RPMI8226 (cell line): ENCODE measurements at regions not wholly inside any gene's neighbourhood (a gene's known extent, or its start where the extent isn't known, plus 50 kb on each side); places are given as distances from the start of the nearest gene placed in this dataset.
A peak's percentile ranks its signal among the peaks of the same experiment; 100 is the strongest.

Experiments
- DNase-seq: peaks from one replicate; pipeline ENCODE4 v3.0.0-alpha.2; 2015

GRCh38 chr6:210778-211374, 81.4 kb upstream of the DUSP22 start:
- no peak for DNase-seq

GRCh38 chr6:211871-212497, 80.3 kb upstream of the DUSP22 start:
- DNase-seq = no peak

GRCh38 chr6:213284-213683, 79.0 kb upstream of the DUSP22 start:
- no peak for DNase-seq

DNA sequence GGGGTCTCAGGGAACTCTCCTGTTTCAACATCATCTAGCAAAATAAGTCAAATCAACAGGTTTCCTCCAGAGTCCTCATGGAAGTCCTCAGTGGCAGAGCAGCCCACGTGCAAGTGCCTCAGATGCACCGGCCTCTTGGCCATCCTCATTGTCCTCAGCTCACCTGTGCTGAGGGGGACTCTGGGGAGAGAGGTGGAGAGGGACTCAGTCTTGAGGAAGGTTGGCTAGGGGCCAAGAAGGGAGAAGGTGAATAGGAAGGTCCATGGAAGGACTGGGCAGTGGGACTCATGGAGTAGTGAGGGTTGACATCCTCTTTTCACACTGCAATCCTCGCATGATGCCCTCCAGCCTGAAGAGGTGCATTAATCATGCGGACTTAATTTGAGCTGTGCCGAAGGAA, 77.9 kb upstream of the DUSP22 start:
- DNase-seq = no peak

GRCh38 chr6:215335-216034, 76.8 kb upstream of the DUSP22 start:
- DNase-seq = no peak

- peak; percentile 66 for DNase-seq
Observed at GRCh38 chr6:217048-217659, 75.1 kb upstream of the DUSP22 start.

DNA sequence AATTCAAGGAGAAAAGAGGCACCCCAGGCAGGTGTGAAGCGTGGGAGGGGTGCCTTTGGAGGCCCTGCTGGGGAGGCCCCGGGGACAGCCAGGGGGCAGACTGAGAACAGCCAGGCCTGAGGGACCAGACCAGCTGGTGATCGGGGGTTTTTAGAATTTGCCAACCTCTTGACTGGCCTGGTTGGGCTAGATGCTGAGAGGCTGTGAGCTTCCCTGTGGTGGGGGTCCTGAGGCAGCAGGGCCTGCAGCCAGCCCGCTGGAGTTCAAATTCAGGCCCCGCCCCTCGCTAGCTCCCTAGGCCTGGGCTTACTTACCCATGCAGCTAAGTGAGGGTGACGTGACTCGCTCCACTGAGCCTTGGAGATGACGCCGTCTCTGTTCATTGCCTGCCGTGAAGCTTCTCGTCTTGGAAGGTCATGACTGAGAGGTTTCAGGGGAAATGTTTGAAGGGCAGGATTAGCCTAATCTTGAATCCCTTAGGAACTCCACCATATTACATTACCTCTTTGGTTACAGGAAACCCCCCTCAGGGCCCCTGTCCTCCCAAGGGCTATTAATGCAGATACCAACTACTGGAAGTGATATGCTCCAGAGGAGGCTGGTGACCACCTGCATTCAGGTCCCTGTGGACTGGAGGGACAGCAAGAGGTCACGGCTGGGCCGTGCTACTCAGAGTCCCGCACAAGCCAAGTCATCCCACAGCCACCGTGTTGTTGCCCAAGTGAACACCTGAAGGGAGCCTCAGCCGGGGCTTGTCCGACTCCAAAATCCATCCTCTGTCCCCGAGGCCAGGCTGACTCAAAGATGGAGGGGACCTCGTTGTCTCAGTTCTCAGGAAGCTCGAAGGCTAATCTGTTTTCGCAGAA, 73.9 kb upstream of the DUSP22 start:
- peak; percentile 75 for DNase-seq

DNA sequence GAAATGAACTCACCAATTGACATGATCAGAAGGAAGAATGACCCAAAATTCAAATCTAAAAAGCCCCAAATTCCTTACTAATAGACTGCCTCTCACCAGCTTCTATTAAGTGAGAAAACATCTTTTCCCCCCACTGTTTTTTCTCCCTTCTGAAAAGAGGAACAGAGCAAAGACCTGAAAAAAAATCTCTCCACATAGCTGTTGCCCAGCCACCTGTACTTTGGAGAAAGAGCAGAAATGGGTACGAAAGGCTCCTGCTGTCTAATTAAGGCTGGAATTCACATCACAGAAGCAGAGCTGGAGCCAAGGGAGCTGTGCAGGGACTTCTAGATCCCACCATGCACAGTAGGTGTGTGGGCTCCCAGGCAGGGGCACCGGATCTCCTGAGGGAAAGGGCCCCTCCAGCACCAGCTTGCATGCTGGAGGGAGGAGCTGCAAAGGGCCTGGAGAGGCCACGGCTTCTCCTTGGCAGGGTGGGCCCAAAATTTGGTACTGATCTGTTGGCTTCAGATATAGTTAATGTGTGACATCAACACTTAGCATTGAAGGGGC, 73.2 kb upstream of the DUSP22 start:
- DNase-seq = peak; percentile 82

DNA sequence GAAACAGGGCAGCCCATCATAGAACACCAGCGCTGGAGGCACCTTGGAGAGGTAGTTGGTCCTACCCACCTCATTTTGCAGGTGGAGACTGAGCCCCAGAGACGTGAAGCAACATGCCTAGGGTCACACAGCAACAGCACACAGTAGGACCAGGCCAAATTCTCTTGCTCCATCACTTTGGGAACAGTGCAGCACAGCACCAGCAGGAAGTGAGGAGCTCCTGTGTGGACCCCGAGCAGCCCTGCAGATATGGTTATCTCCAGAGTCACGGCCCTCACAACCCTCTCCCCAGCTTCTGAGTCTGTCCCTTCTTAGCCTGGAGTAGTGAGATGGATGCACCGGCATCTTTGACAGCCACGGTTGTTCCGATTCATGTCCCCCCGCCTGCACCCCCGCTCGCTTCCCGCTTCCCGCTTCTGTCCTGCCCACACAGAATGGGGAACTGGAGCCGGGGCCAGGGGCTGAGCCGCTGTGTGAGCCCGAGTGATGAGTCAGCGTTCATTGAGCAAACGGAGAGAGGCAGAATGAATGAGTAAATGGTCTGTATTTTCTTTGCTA, 72.6 kb upstream of the DUSP22 start:
- peak; percentile 89 for DNase-seq

DNA sequence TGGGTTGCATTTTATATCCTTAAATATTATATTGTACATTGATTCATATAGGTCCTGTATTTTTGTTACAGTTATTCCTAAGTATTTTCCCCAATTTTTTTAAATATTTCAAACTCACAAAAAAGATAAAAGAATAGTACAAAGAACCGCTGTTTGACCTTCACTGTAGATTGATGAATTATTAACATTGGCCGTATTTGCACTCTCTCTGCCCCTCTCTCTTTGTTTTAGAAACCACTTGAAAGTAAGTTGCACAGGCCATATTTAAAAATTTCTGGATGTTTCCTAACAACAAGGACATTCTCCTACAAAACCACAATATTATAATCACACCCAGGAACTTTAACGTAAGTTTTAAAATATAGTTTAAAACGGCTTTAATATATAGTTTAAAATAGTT, 72.0 kb upstream of the DUSP22 start:
- DNase-seq = no peak

- peak; percentile 70 for DNase-seq
Observed at GRCh38 chr6:220721-221475, 71.4 kb upstream of the DUSP22 start.

DNA sequence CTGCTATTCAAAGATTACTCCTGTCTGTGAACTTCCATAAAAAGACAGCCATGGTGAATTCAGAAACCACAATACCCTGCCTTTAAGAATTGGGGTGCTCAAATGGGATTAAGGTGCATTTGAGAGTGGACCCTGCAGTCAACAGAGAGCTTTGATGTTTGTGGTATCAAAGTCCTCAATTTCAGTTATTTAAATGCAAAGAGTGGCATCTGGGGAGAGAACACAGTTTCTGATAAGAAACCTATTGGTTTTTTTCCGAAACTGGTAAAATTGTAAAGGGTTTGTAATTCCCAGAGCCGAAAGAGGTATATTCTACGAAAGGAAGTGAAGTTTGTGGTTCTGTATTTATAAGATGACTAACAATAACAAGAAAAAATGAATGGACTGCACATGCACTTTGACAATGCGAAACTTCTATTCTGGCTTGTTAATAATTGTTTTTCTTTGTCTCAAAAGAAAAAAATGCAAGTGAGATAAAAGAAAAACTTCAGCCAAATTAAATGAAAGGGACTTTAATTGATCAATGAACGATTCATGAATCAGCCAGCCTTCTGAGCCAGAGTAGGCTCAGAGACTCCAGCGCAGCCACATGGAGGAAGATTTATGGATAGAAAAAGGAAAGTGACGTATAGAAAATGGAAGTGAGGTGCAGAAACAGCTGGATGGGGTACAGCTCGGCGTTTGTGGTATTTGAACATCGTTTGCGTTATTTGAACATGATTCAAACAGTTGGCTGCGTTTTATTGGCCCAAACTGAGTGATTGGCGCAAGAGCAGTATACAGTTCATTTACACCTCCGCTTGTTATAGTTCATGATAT, 70.5 kb upstream of the DUSP22 start:
- no peak for DNase-seq

- no peak for DNase-seq
Observed at GRCh38 chr6:222468-222867, 69.8 kb upstream of the DUSP22 start.

DNA sequence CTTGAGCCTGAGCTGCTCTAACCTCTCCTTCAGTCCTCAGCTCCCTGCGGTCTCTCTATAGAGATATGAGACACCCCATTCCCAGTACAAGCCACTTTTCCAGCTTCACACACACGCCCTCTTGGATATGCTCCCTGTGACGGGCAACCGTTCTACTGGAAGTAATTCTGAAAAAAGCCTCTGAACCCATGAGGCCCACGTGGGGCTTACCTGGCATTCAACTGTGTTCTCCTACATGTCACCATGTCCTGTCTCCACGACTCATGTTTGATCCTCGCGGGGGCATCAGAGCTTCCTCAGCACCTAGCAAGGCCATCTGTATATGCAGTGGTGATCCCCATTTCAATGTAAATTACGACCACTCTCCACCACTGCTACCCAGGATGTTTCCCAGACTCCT, 69.2 kb upstream of the DUSP22 start:
- DNase-seq = no peak

GRCh38 chr6:223763-224162, 68.5 kb upstream of the DUSP22 start:
- no peak for DNase-seq

DNA sequence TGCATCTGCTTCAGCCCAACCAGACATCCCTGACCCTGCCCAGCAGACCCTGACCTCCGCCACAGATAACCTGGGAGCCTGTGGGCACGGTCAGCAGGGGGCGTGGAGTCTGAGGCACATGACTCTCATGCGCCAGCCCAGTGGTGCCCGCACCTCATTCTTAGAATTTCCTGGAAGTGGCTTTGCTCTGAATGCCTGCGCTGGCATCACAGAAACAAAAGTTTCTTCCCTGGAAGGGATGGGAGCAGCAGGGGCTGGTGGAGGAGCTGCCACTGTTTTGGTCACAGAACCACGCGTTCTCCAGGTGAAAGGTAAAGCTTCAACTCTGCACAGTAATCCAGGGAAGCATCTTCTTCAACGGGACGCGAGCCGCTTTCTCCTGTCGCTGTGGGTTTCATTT, 67.9 kb upstream of the DUSP22 start:
- no peak for DNase-seq

DNA sequence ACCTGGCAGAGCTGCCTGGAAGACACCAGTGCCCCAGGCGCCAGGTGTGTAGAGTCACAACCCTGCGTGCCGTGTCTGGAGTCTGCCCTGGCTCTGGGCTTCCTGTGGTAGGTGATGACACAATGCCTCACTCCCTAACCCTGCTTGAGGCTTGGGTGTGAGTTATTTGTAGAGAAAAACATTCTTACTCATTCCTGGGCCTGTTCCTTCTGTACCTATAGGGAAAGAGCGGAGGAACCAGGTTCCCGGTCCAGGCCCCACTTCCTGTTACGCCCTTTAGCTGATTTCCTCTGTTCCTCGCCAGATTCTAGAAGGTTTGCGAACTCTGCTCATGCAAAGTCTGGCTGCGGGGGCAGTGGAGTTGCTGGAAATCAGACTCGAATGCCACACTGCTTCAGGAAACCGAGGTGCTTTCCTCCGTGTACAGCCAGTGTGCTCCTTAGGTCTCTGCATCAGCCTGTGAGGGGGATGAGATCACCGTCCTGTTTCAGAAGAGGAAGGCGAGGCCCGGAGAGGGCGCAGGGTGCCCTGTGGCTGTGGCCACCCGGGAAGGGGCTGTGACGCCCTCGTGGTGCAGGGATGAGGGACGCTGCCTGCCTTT, 67.1 kb upstream of the DUSP22 start:
- no peak for DNase-seq

- no peak for DNase-seq
Observed at GRCh38 chr6:225907-226306, 66.4 kb upstream of the DUSP22 start.

DNA sequence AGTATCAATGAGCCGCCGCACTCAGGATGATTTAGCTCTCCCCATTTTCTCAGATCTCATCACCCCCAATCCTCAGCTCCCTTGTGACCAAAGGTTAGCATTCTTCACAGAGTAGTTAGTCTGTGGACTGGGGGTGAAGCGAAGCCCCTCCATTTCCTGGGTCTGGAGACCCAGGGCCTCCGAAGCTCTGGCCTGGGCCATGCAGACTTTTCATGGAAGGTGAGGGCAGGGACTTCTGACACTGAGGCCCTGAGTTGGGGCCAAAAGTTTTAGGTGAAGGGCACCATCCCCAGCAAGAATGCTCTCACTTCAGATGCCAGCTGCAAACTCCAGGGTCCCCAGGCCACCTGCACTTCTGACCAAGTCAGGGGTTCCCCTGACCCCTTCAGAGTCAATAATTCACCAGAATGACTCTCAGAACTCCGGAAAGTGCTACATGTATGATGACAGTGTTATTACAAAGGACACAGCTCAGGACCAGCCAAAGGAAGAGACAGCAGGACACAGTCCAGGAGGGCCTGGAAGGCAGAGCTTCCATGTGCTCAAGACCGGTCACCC, 65.7 kb upstream of the DUSP22 start:
- no peak for DNase-seq
